ENCODE measurements at regions not wholly inside any gene's neighbourhood (a gene's known extent, or its start where the extent isn't known, plus 50 kb on each side); places are given as distances from the start of the nearest gene placed in this dataset.
"Not testable (repeated sequence)": the region's sequence is repeated elsewhere in the genome, so short reads cannot be mapped to it uniquely, and the experiment has no call there.

DNA sequence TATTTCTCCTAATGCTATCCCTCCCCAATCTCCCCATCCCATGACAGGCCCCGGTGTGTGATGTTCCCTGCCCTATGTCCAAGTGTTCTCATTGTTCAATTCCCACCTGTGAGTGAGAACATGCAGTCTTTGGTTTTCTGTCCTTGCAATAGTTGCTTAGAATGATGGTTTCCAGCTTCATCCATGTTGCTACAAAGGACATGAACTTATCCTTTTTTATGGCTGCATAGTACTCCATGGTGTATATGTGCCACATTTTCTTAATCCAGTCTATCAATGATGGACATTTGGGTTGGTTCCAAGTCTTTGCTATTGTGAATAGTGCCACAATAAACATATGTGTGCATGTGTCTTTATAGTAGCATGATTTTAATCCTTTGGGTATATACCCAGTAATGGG lies 51.3 kb upstream of the RIOK2 start:
- H3K27ac ChIP-seq (ENCODE audit: low read depth, low read length); H3K4me1 ChIP-seq (ENCODE audit: control insufficient read depth, insufficient read depth, low read length): not testable (repeated sequence)

DNA sequence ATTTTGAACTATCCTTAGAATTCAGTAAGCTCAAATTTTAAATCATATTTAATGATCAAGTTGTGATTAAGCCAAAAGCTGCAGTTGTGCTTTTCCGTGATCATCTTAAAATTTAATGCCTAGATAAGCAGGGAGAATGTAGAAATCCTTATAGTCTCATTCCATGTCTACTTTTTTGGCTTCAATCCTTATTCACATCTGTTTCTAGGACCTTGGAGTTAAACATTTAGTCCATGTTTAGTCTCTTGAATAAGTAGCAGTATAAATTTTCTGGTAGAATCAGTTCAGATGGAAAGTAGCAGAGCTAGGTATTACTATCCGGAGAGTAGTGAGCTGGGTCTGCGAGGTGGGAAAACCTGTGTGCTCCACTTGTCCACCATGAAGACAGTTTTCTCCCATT lies 59.3 kb upstream of the RIOK2 start:
- Histone ChIP-seq H3K4me3 (ENCODE audit: low read depth, low read length) (no peak overlapping the region), H3K9me3 (ENCODE audit: control insufficient read depth, insufficient read depth, low read depth, low read length) (0 out of 2 replicates have a peak, but pooled peaks cover 4% of the 10 kb centered on the region), H3K27ac (ENCODE audit: low read depth, low read length) (no peak overlapping the region), H3K9ac (ENCODE audit: low read length) (no peak overlapping the region), H3K27me3 (ENCODE audit: control insufficient read depth, insufficient read depth, low read length) (no peaks in the 10 kb centered on the region), H3K4me1 (ENCODE audit: control insufficient read depth, insufficient read depth, low read length) (0 out of 2 replicates have a peak, but pooled peaks cover 3% of the 10 kb centered on the region), H3K36me3 (ENCODE audit: control insufficient read depth, insufficient read depth, low read length) (no peaks in the 10 kb centered on the region)

More for the DNA sequence above, 51.3 kb upstream of the RIOK2 start:
- not testable (repeated sequence) for H3K36me3 ChIP-seq (ENCODE audit: control insufficient read depth, insufficient read depth, low read length); H3K4me3 ChIP-seq (ENCODE audit: low read depth, low read length); H3K9ac ChIP-seq (ENCODE audit: low read length); H3K9me3 ChIP-seq (ENCODE audit: control insufficient read depth, insufficient read depth, low read depth, low read length); H3K27me3 ChIP-seq (ENCODE audit: control insufficient read depth, insufficient read depth, low read length)

DNA sequence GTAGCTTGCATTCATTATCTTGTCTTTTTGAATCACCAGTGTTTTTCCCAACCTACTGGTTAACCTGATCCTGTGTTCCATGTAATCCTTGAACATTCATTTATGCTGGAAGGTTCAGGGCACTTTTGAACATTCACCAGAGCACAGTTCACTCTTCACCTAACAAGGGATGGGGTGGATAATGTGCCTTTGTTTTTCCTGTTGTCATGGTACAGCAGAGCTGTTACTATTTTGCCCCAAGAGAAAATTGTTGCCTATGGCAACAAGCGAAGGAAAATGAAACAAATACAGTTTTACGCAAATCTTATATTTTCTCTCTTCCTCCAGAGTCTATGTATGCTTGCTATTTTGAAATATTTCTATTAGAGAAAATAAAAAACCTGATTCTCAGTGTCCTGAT lies 60.3 kb upstream of the RIOK2 start:
- H3K9ac ChIP-seq (ENCODE audit: low read length): no peak overlapping the region
- no peak overlapping the region for H3K27ac ChIP-seq (ENCODE audit: low read depth, low read length)
- no peaks in the 10 kb centered on the region for H3K27me3 ChIP-seq (ENCODE audit: control insufficient read depth, insufficient read depth, low read length)
- no peaks in the 10 kb centered on the region for H3K36me3 ChIP-seq (ENCODE audit: control insufficient read depth, insufficient read depth, low read length)
- 0 out of 2 replicates have a peak, but pooled peaks cover 4% of the 10 kb centered on the region for H3K9me3 ChIP-seq (ENCODE audit: control insufficient read depth, insufficient read depth, low read depth, low read length)
- H3K4me3 ChIP-seq (ENCODE audit: low read depth, low read length): no peak overlapping the region
- H3K4me1 ChIP-seq (ENCODE audit: control insufficient read depth, insufficient read depth, low read length): 0 out of 2 replicates have a peak, but pooled peaks cover 3% of the 10 kb centered on the region

DNA sequence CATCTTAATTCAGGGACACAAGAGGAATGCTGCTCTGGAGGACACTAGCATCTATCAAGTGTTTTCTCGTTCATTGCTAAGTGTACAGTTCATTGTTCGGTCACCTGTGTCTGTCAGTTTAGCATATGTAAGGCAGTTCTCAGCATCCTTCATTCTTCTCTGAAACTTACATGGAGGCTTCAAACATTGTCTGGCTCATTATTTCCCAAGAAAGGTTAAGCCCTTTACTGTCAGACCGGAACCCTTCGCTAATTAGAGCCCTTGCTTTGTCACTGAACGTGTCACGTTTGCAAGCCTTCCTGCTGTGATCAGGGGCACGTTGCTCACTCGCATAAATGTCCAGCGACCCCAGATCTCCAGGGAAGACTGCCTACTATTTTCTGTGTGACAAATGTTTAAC lies 62.3 kb upstream of the RIOK2 start:
- Histone ChIP-seq H3K27ac (ENCODE audit: low read depth, low read length) (no peak overlapping the region), H3K36me3 (ENCODE audit: control insufficient read depth, insufficient read depth, low read length) (no peaks in the 10 kb centered on the region), H3K9me3 (ENCODE audit: control insufficient read depth, insufficient read depth, low read depth, low read length) (0 out of 2 replicates have a peak, but pooled peaks cover 3% of the 10 kb centered on the region), H3K4me3 (ENCODE audit: low read depth, low read length) (no peak overlapping the region), H3K9ac (ENCODE audit: low read length) (no peak overlapping the region), H3K4me1 (ENCODE audit: control insufficient read depth, insufficient read depth, low read length) (0 out of 2 replicates have a peak, but pooled peaks cover 3% of the 10 kb centered on the region), H3K27me3 (ENCODE audit: control insufficient read depth, insufficient read depth, low read length) (no peaks in the 10 kb centered on the region)

DNA sequence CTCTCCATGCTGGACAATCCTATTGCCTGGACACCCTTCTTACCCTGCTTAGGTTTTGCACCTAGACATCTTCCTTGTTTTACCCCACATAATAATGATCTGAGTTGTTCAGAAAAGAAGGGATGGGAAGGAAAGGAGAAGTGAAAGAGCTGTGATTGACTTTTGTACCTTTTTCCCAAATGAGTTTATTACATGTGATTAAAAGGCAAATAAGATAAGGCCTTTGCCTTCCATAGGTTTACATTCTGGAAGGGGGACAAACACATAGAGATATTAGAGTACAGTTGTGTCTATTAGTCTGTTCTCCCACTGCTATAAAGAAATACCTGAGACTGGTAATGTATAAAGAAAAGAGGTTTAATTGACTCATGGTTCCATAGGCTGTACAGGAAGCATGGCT lies 67.1 kb upstream of the RIOK2 start:
- no peak overlapping the region for H3K4me3 ChIP-seq (ENCODE audit: low read depth, low read length)
- H3K9ac ChIP-seq (ENCODE audit: low read length): no peak overlapping the region
- 0 out of 2 replicates have a peak, but pooled peaks cover 3% of the 10 kb centered on the region for H3K4me1 ChIP-seq (ENCODE audit: control insufficient read depth, insufficient read depth, low read length)
- H3K27ac ChIP-seq (ENCODE audit: low read depth, low read length): no peak overlapping the region
- H3K36me3 ChIP-seq (ENCODE audit: control insufficient read depth, insufficient read depth, low read length): no peaks in the 10 kb centered on the region
- H3K27me3 ChIP-seq (ENCODE audit: control insufficient read depth, insufficient read depth, low read length): no peaks in the 10 kb centered on the region
- no peaks in the 10 kb centered on the region for H3K9me3 ChIP-seq (ENCODE audit: control insufficient read depth, insufficient read depth, low read depth, low read length)

DNA sequence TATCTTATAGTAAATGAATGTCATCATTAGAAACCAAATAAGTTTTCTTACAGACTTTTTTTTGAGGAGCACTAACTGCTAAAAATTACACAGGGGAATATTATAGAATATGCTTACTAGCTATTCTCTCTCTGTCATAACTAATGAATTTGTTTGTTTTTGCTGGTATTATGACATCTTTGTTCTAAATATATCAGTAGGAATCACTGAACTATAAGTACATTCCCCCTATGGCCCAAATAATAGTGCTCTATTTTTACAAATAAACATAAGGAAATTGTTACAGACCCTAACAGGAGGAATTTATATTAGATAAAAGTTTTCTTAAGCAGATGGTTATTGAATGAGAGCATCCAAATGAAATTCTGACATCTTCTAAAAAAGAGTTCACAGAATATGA lies 83.0 kb upstream of the RIOK2 start:
- Histone ChIP-seq H3K4me3 (ENCODE audit: low read depth, low read length) (no peak overlapping the region), H3K4me1 (ENCODE audit: control insufficient read depth, insufficient read depth, low read length) (no peaks in the 10 kb centered on the region), H3K9ac (ENCODE audit: low read length) (no peak overlapping the region), H3K9me3 (ENCODE audit: control insufficient read depth, insufficient read depth, low read depth, low read length) (no peaks in the 10 kb centered on the region), H3K36me3 (ENCODE audit: control insufficient read depth, insufficient read depth, low read length) (no peaks in the 10 kb centered on the region), H3K27me3 (ENCODE audit: control insufficient read depth, insufficient read depth, low read length) (no peaks in the 10 kb centered on the region), H3K27ac (ENCODE audit: low read depth, low read length) (no peak overlapping the region)

DNA sequence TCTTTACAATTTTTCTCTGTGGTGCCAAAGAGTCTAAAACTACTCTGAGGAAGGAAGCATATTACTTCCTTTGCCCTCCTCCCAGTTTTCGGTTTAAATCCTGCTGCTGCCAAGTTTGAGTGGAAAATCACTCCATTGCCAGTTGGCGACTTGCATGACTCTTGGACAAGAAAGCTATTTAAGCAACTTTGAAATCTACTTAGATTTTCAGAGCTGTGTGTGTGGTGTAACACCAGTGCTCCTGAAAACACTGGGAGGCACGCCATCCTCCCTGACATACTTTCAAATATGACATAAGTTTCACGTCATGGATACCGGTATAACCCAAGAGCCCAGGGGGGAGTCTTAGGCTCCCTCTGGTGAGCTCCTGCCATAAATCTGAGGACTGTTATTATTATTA lies 83.5 kb upstream of the RIOK2 start:
- Histone ChIP-seq H3K27me3 (ENCODE audit: control insufficient read depth, insufficient read depth, low read length) (no peaks in the 10 kb centered on the region), H3K36me3 (ENCODE audit: control insufficient read depth, insufficient read depth, low read length) (no peaks in the 10 kb centered on the region), H3K9me3 (ENCODE audit: control insufficient read depth, insufficient read depth, low read depth, low read length) (no peaks in the 10 kb centered on the region), H3K4me1 (ENCODE audit: control insufficient read depth, insufficient read depth, low read length) (no peaks in the 10 kb centered on the region), H3K4me3 (ENCODE audit: low read depth, low read length) (no peak overlapping the region), H3K27ac (ENCODE audit: low read depth, low read length) (no peak overlapping the region), H3K9ac (ENCODE audit: low read length) (no peak overlapping the region)

DNA sequence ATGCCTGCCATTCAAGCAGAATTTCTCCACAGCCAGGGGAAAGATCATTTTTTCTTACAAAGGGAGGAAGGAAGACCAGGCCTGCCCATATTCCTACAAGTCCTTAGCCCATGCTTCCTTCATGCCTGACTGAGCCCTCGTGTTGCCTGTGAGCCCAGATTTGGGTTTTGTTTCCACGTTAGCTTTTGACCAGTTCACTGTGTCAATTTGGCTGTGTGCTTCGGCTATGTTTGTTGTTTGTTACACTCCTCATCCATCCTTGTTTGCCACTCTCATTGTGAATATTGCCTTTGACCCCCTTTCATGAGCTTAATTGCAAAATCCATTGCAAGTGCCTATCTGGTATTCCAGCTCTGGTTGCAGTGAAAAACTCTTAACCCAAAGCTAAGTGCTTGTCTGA lies 84.7 kb upstream of the RIOK2 start:
- Histone ChIP-seq H3K9ac (ENCODE audit: low read length) (no peak overlapping the region), H3K27ac (ENCODE audit: low read depth, low read length) (no peak overlapping the region), H3K36me3 (ENCODE audit: control insufficient read depth, insufficient read depth, low read length) (no peaks in the 10 kb centered on the region), H3K27me3 (ENCODE audit: control insufficient read depth, insufficient read depth, low read length) (no peaks in the 10 kb centered on the region), H3K4me3 (ENCODE audit: low read depth, low read length) (no peak overlapping the region), H3K9me3 (ENCODE audit: control insufficient read depth, insufficient read depth, low read depth, low read length) (no peaks in the 10 kb centered on the region), H3K4me1 (ENCODE audit: control insufficient read depth, insufficient read depth, low read length) (no peaks in the 10 kb centered on the region)

DNA sequence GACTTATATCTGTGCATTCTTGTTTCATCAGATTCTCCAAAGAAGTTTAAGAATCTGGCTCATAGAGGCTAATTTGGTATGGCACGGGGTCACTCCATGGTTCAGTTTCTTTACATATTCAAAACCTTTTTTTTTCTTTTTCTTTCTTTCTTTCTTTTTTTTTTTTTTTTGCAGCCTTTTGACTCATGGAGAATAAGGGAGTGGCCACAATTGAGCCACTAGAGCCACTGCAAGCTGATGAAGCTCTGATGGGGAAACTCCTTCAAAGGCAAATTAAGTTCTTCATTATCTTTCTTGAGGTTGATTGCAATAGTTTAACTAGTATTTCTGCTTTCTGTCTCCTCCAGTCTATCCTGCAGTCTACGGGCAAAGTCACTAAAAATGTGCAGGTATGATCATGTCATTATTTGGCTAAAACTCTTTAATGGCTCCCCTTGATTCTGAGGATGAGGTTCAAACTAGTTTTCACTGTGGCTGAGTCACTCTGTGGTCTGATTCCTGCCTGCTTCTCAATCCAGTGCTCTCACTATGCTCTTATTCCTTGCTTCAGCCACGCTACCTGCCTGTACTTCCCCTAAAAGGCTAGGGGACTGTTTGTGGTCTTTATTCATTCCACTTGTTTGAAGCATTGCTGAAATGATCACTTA lies 93.5 kb upstream of the RIOK2 start:
- no peaks in the 10 kb centered on the region for H3K4me1 ChIP-seq (ENCODE audit: control insufficient read depth, insufficient read depth, low read length)
- H3K27ac ChIP-seq (ENCODE audit: low read depth, low read length): no peak overlapping the region
- H3K9ac ChIP-seq (ENCODE audit: low read length): no peak overlapping the region
- H3K4me3 ChIP-seq (ENCODE audit: low read depth, low read length): no peak overlapping the region
- H3K9me3 ChIP-seq (ENCODE audit: control insufficient read depth, insufficient read depth, low read depth, low read length): no peaks in the 10 kb centered on the region
- H3K36me3 ChIP-seq (ENCODE audit: control insufficient read depth, insufficient read depth, low read length): no peaks in the 10 kb centered on the region
- H3K27me3 ChIP-seq (ENCODE audit: control insufficient read depth, insufficient read depth, low read length): no peaks in the 10 kb centered on the region

DNA sequence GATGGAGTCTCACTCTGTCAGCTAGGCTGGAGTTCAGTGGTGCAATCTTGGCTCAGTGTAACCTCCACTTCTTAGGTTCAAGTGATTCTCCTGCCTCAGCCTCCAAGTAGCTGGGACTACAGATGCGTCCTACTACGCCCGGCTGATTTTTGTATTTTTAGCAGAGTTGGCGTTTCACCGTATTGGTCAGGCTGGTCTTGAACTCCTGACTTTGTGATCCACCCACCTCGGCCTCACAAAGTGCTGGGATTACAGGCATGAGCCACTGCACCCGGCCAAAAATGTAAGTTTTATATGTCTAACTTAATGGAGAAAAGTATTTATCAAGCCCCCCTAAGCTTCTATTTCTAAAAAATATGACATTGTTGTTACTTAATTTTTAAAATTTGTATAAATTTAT lies 98.2 kb upstream of the RIOK2 start:
- Histone ChIP-seq H3K27ac (ENCODE audit: low read depth, low read length) (no peak overlapping the region), H3K27me3 (ENCODE audit: control insufficient read depth, insufficient read depth, low read length) (no peaks in the 10 kb centered on the region), H3K4me1 (ENCODE audit: control insufficient read depth, insufficient read depth, low read length) (no peaks in the 10 kb centered on the region), H3K9me3 (ENCODE audit: control insufficient read depth, insufficient read depth, low read depth, low read length) (no peaks in the 10 kb centered on the region), H3K36me3 (ENCODE audit: control insufficient read depth, insufficient read depth, low read length) (no peaks in the 10 kb centered on the region), H3K4me3 (ENCODE audit: low read depth, low read length) (no peak overlapping the region), H3K9ac (ENCODE audit: low read length) (no peak overlapping the region)

DNA sequence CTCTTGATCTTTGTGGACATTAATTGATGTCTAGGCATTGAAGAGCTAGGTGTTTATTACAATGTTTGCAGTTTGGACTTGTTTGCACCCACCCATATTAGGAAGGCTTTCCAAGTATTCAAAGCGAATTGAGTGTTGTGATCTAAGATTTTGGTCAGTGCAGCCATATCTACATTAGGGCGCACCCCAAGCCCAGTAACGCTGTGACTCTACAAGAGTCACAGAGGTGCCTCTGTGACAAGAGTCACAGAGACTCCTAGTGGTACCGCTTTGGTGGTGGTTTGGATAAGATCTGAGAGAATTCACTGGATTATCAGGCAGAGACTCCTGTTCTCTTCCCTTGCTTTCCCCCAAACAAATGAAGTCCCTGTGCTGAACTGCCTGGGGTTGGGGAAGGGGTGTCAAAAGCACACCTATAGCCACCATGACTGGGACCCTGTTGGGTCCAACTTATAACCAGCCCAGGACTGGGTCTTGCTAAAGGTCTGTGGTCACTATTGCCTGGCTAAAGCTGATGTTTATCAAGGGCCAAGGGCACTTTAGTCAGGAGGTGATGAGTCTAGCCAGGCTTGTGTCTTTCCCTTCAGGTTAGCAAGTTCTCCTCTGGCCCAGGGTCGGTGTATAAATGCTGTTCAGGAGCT lies 114.1 kb upstream of the RIOK2 start:
- Histone ChIP-seq H3K36me3 (ENCODE audit: control insufficient read depth, insufficient read depth, low read length) (no peaks in the 10 kb centered on the region), H3K27ac (ENCODE audit: low read depth, low read length) (no peak overlapping the region), H3K27me3 (ENCODE audit: control insufficient read depth, insufficient read depth, low read length) (no peaks in the 10 kb centered on the region), H3K9ac (ENCODE audit: low read length) (no peak overlapping the region), H3K4me3 (ENCODE audit: low read depth, low read length) (no peak overlapping the region), H3K9me3 (ENCODE audit: control insufficient read depth, insufficient read depth, low read depth, low read length) (no peaks in the 10 kb centered on the region), H3K4me1 (ENCODE audit: control insufficient read depth, insufficient read depth, low read length) (no peaks in the 10 kb centered on the region)

All from HUES6 (cell line).